Naive thymus-derived CD8-positive, alpha-beta T cell (primary cell): ENCODE measurements at regions not wholly inside any gene's neighbourhood (a gene's known extent, or its start where the extent isn't known, plus 50 kb on each side); places are given as distances from the start of the nearest gene placed in this dataset.

ENCODE experiments used
- ATAC-seq, 2 donors: fragments of 150-1000 bp; cut with Tn5 transposase in 1 of 2; sonication (Bioruptor Pico), chemical (Tn5 transposase) in 1 of 2; 1 replicate in 1 of 2; 2 replicates in 1 of 2; pipeline ENCODE4 v1.10.0; 2021; ENCODE audit warnings: mild to moderate bottlenecking in 2 of 2, moderate library complexity in 2 of 2
- POLR2A ChIA-PET: fragments of 350-600 bp; sonication (Branson Sonifier 250); formaldehyde crosslinking; loops from one replicate; lab custom pipeline; 2021; ENCODE audit warnings: antibody characterized with exemption; lab: Charles Lee
- DNase-seq, 10 donors: peaks; one replicate each; pipeline versions ENCODE4 v3.0.0 to v3.0.0-alpha.2; 2020 to 2022
- H3K27ac Mint-ChIP-seq, 10 donors: one replicate each; pipeline ENCODE4 v1.8.0; 2020 to 2022; ENCODE audit warnings: mild to moderate bottlenecking in 10 of 10, mixed read lengths in 10 of 10, moderate library complexity in 4 of 10, inconsistent platforms in 1 of 10
- H3K27me3 Mint-ChIP-seq, 5 donors: one replicate each; pipeline ENCODE4 v1.8.0; 2021 to 2022; ENCODE audit warnings: mixed read lengths in 5 of 5
- H3K36me3 Mint-ChIP-seq, 3 donors: one replicate each; pipeline ENCODE4 v1.8.0; 2020 to 2022; ENCODE audit warnings: mixed read lengths in 3 of 3, mild to moderate bottlenecking in 2 of 3, inconsistent platforms in 1 of 3
- H3K4me1 Mint-ChIP-seq, 4 donors: one replicate each; pipeline ENCODE4 v1.8.0; 2021 to 2022; ENCODE audit warnings: mixed read lengths in 4 of 4
- H3K4me3 Mint-ChIP-seq, 10 donors: one replicate each; pipeline ENCODE4 v1.8.0; 2020 to 2022; ENCODE audit warnings: mild to moderate bottlenecking in 10 of 10, mixed read lengths in 10 of 10, moderate library complexity in 6 of 10, inconsistent platforms in 1 of 10
- H3K9me3 Mint-ChIP-seq, 9 donors: one replicate each; pipeline ENCODE4 v1.8.0; 2020 to 2022; ENCODE audit warnings: mixed read lengths in 9 of 9, mild to moderate bottlenecking in 3 of 9, inconsistent platforms in 1 of 9, moderate library complexity in 1 of 9

DNA sequence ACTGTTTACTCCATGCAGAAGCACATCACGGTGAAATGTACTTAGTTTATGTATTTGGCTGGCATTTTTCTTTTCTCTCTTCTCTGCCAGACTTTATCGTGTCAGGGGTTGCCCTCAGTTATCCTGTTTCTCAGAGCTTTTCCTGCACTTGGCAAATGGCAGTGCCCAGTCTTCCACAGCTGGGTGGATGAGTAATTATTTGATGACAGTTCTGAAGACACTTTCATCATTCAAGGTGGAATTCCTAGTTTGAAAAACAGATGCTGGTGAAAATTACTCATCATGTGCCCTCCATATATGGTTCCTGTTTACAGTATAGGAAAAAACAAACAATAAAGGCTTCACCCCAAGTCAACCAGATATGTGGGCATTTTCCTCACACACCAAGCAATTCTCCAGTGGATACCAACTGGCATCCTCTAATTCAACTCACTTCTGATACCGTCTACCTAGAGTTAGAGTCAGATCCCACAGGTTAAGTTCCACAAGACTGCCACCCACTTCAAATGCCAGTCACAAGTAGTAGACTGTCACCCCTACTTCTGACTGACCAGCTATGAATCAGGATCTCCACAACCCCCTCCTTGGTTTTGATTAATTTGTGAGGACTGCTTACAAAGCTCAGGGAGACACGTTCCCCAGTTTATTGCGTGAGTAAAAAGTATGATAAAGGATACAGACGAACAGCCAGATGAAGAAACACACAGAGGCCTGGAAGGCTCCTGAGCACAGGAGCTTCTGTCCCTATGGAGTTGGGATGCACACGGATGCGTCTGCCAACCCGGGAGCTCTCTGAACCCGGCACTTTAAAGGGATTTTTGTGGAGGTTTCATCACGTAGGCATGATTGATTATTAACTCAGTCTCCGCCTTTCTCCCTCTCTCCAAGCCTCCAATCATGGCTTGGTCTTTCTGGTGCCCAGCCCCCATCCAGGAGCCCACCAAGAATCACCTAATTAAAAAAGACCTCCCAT lies 72.9 kb downstream of the CLDN34 start:
- POLR2A ChIA-PET: no interaction called here
- H3K4me3 Mint-ChIP-seq: no peak overlapping the region
- no peaks in the 10 kb centered on the region for H3K36me3 Mint-ChIP-seq
- peaks cover 0 to 6% (median 0%) of the 10 kb centered on the region in 4 donors for H3K4me1 Mint-ChIP-seq
- no peak for DNase-seq
- H3K27ac Mint-ChIP-seq: no peak overlapping the region
- H3K27me3 Mint-ChIP-seq: no peaks in the 10 kb centered on the region
- ATAC-seq: no peak
- no peaks in the 10 kb centered on the region for H3K9me3 Mint-ChIP-seq

DNA sequence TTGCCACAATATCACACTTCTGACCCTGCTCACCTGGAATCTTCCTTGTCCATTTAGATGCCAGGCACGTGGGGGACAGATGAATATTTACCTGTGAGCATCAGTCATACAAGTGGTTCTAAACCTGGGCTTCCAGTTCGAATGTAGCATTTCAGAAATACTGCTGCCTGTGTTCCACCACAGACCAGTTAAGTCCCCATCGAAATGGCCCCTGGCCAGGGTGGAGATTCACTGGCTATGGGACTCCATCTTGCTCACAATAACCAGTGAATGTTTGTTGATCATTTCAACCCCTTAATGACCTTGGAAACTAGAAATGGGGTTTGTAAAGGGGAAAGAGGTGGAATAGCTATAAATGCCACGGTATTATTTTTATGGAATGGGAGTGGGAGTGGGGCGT lies 73.8 kb downstream of the CLDN34 start:
- peaks cover 0 to 5% (median 0%) of the 10 kb centered on the region in 4 donors for H3K4me1 Mint-ChIP-seq
- no peaks in the 10 kb centered on the region for H3K27me3 Mint-ChIP-seq
- POLR2A ChIA-PET: no interaction called here
- DNase-seq (no peak), ATAC-seq (no peak)
- H3K4me3 Mint-ChIP-seq: no peak overlapping the region
- no peaks in the 10 kb centered on the region for H3K9me3 Mint-ChIP-seq
- no peaks in the 10 kb centered on the region for H3K36me3 Mint-ChIP-seq
- no peak overlapping the region for H3K27ac Mint-ChIP-seq

DNA sequence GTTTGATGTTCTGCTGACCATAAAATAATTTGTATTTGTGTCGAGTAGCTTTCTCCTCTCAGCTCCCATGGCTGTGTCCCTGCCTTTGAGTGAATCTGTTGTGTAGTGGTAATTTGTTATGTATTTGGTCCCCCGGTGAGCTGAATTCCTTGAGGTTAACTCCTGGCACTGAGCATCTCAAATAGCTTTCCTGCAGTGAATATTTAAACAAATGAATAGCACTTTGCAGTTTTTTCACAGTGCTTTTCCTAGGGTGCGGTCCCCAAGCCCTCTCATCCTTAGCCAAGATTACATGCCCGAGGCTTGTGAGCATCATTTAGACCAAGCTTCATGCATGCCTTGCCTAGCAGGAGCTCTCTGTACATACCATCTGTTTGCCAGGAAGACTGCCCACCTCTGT lies 74.2 kb downstream of the CLDN34 start:
- H3K9me3 Mint-ChIP-seq: no peaks in the 10 kb centered on the region
- peak overlapping the region in 1 of 10 donors; percentile 65 for H3K27ac Mint-ChIP-seq
- DNase-seq (no peak), ATAC-seq (no peak)
- no peak overlapping the region for H3K4me3 Mint-ChIP-seq
- peaks cover 0 to 3% (median 0%) of the 10 kb centered on the region in 4 donors for H3K4me1 Mint-ChIP-seq
- H3K27me3 Mint-ChIP-seq: no peaks in the 10 kb centered on the region
- no peaks in the 10 kb centered on the region for H3K36me3 Mint-ChIP-seq
- POLR2A ChIA-PET: no interaction called here

DNA sequence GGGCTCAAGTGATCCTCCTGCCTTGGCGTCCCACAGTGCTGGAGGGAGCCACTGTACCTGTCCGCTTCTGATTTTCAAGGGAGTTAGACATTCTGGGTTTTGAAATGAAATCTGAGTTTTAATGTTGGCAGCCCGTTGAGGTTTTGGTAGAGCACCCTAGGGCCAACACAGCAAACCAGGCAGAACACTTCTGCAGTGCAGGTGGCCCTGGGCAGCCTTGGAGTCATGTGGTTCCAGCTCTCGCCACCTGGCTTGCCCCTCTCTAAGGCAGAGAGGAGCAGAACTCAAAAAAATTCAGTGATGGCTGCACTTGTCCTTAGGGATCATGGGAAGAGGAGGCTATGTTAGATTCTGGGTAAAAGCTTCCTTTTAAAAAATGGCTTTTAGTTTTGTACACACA lies 74.9 kb downstream of the CLDN34 start:
- DNase-seq: no peak
- H3K36me3 Mint-ChIP-seq: no peaks in the 10 kb centered on the region
- no peak for ATAC-seq
- H3K9me3 Mint-ChIP-seq: no peaks in the 10 kb centered on the region
- POLR2A ChIA-PET: no interaction called here
- no peaks in the 10 kb centered on the region for H3K27me3 Mint-ChIP-seq
- no peak overlapping the region for H3K27ac Mint-ChIP-seq
- peaks cover 0 to 3% (median 0%) of the 10 kb centered on the region in 4 donors for H3K4me1 Mint-ChIP-seq
- no peak overlapping the region for H3K4me3 Mint-ChIP-seq

- POLR2A ChIA-PET: no interaction called here
- Mint-ChIP-seq H3K4me1 (peaks cover 0 to 3% (median 0%) of the 10 kb centered on the region in 4 donors), H3K4me3 (no peak overlapping the region), H3K27me3 (no peaks in the 10 kb centered on the region), H3K36me3 (no peaks in the 10 kb centered on the region), H3K27ac (no peak overlapping the region), H3K9me3 (no peaks in the 10 kb centered on the region)
- DNase-seq (no peak), ATAC-seq (no peak)
These were observed 76.2 kb downstream of the CLDN34 start for GRCh38 chrX:10043386-10043785.

- no peak for ATAC-seq
- Mint-ChIP-seq H3K4me3 (no peak overlapping the region), H3K27ac (no peak overlapping the region), H3K4me1 (peaks cover 0 to 3% (median 0%) of the 10 kb centered on the region in 4 donors), H3K36me3 (no peaks in the 10 kb centered on the region), H3K27me3 (no peaks in the 10 kb centered on the region), H3K9me3 (no peaks in the 10 kb centered on the region)
- no peak for DNase-seq
- POLR2A ChIA-PET: no interaction called here
These were observed 76.9 kb downstream of the CLDN34 start for GRCh38 chrX:10044021-10044420.

DNA sequence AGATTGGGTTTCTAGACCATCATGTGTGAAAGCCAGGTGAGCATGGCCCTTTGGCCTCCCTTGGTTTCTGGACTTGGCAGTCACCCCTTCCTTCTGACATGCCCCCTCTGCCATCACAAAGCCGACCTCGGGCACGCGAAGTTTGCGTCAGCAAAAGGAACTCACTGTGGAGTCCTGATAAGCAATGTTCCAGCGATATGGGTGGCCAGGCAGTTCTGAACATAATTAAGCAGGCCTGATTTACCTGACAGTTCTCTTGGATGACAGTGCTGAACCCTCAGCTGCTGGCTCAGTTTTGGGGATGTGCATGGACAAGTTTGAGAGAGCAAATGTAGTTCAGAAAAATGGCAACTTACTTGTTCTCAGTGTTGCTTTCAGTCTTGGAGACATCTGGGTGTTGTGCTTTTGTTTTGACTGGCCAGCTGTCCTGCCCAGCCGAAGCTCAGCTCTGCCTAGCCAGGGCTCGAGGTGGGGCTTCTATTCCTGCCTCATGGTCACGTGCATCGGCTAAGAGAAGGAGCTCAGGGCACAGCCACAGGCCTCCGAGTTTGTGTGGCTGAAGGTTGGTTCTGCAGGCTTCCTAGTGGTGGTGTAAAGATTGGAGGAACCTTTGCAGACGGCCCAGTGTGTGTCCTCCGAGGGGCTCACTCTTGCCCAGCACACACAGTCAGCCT lies 78.3 kb downstream of the CLDN34 start:
- DNase-seq: no peak

DNA sequence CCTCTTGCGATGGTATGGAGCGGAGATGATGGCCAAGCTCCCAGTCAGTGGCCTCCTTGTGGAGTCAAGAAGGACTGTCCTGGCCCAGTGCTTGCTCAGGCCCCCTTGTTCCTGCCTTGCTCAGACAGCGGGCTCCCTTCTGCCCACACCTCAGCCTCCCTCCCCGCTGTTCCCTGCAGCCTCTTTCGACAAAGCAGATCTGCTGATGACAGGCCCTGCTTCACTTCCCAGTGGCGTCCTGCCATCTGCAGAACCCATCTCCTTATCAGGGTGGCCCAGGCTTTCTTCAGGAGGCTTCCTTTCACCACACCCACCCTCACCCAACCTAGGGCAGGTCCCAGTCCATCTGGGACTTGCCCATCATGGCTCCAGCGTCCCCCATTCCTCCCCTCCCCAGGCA lies 80.0 kb downstream of the CLDN34 start:
- DNase-seq (no peak), ATAC-seq (no peak)
- Mint-ChIP-seq H3K4me3 (no peak overlapping the region), H3K36me3 (no peaks in the 10 kb centered on the region), H3K9me3 (no peaks in the 10 kb centered on the region), H3K4me1 (peaks cover 0 to 12% (median 6%) of the 10 kb centered on the region in 4 donors), H3K27me3 (no peaks in the 10 kb centered on the region), H3K27ac (no peak overlapping the region)
- POLR2A ChIA-PET: no interaction called here

More for the DNA sequence above, 78.3 kb downstream of the CLDN34 start:
- H3K4me1 Mint-ChIP-seq: peaks cover 0 to 7% (median 2%) of the 10 kb centered on the region in 4 donors
- H3K36me3 Mint-ChIP-seq: no peaks in the 10 kb centered on the region
- no peak for ATAC-seq
- POLR2A ChIA-PET: no interaction called here
- no peak overlapping the region for H3K4me3 Mint-ChIP-seq
- no peaks in the 10 kb centered on the region for H3K27me3 Mint-ChIP-seq
- H3K27ac Mint-ChIP-seq: no peak overlapping the region
- no peaks in the 10 kb centered on the region for H3K9me3 Mint-ChIP-seq

DNA sequence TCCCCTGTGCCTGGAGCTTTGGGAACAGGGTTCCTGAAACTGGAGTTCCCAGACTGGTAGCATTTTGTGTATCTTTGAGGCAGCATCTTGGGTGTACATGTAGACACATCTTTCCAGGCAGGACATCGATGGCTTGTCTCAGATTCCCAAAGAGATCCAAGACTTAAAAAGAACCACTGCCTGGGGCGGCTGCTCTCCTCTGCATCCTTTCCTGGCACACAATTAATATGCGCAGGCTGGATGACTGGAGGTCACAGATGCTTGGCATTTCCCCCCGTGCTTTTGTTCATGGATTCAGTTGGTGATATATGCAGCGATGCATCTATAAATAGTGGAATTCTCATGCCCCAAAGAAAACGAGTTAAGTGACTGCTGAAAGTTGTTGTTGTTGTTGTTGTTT lies 80.5 kb downstream of the CLDN34 start:
- ATAC-seq (no peak), DNase-seq (no peak)
- Mint-ChIP-seq H3K4me3 (no peak overlapping the region), H3K4me1 (peaks cover 0 to 14% (median 10%) of the 10 kb centered on the region in 4 donors), H3K36me3 (no peaks in the 10 kb centered on the region), H3K27me3 (no peaks in the 10 kb centered on the region), H3K9me3 (no peaks in the 10 kb centered on the region), H3K27ac (no peak overlapping the region)
- POLR2A ChIA-PET: no interaction called here

- Mint-ChIP-seq H3K36me3 (no peaks in the 10 kb centered on the region), H3K27ac (no peak overlapping the region), H3K27me3 (no peaks in the 10 kb centered on the region), H3K9me3 (no peaks in the 10 kb centered on the region), H3K4me1 (peaks cover 0 to 17% (median 11%) of the 10 kb centered on the region in 4 donors), H3K4me3 (no peak overlapping the region)
- ATAC-seq (no peak), DNase-seq (no peak)
- POLR2A ChIA-PET: no interaction called here
These were observed 80.9 kb downstream of the CLDN34 start for GRCh38 chrX:10048076-10048475.

GRCh38 chrX:10048707-10049106 lies 81.5 kb downstream of the CLDN34 start:
- Mint-ChIP-seq H3K4me3 (no peak overlapping the region), H3K27ac (no peak overlapping the region), H3K36me3 (no peaks in the 10 kb centered on the region), H3K9me3 (no peaks in the 10 kb centered on the region), H3K27me3 (no peaks in the 10 kb centered on the region), H3K4me1 (peaks cover 0 to 22% (median 11%) of the 10 kb centered on the region in 4 donors)
- POLR2A ChIA-PET: no interaction called here
- no peak for ATAC-seq
- DNase-seq: no peak

- H3K9me3 Mint-ChIP-seq: no peaks in the 10 kb centered on the region
- no peak for DNase-seq
- no peak for ATAC-seq
- POLR2A ChIA-PET: no interaction called here
- no peak overlapping the region for H3K27ac Mint-ChIP-seq
- H3K4me3 Mint-ChIP-seq: no peak overlapping the region
- peaks cover 0 to 22% (median 11%) of the 10 kb centered on the region in 4 donors for H3K4me1 Mint-ChIP-seq
- no peaks in the 10 kb centered on the region for H3K36me3 Mint-ChIP-seq
- H3K27me3 Mint-ChIP-seq: no peaks in the 10 kb centered on the region
These were observed 82.1 kb downstream of the CLDN34 start for GRCh38 chrX:10049236-10049635.

DNA sequence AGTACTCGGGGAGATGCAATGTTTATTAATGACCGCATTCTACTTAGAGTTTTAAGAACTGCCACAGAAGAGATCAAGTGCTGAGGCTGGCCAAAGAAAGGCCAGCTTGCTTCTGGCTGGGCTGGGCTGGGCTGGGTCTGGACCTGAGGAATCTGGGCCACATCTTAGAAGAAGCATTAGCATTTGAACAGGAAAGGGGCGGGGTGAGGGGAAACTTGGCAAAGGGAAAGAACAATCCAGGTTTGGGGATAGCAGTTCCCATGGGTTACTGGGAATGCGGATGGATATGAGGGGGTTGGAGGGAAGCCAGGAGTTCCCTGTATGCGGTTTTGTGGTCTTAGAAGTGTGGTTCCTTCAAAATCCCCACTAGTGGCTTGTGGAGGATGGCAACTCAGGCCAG lies 83.3 kb downstream of the CLDN34 start:
- no peak for ATAC-seq

More for the DNA sequence above, 83.3 kb downstream of the CLDN34 start:
- no peaks in the 10 kb centered on the region for H3K27me3 Mint-ChIP-seq
- POLR2A ChIA-PET: no interaction called here
- peaks cover 0 to 4% (median 0%) of the 10 kb centered on the region in 9 donors for H3K9me3 Mint-ChIP-seq
- DNase-seq: no peak
- H3K4me1 Mint-ChIP-seq: peaks cover 0 to 24% (median 11%) of the 10 kb centered on the region in 4 donors
- H3K36me3 Mint-ChIP-seq: peaks cover 0 to 4% (median under 1%) of the 10 kb centered on the region in 3 donors
- no peak overlapping the region for H3K27ac Mint-ChIP-seq
- no peak overlapping the region for H3K4me3 Mint-ChIP-seq
